ENCODE measurements at regions not wholly inside any gene's neighbourhood (a gene's known extent, or its start where the extent isn't known, plus 50 kb on each side); places are given as distances from the start of the nearest gene placed in this dataset.
"Not testable (repeated sequence)": the region's sequence is repeated elsewhere in the genome, so short reads cannot be mapped to it uniquely, and the experiment has no call there.

DNA sequence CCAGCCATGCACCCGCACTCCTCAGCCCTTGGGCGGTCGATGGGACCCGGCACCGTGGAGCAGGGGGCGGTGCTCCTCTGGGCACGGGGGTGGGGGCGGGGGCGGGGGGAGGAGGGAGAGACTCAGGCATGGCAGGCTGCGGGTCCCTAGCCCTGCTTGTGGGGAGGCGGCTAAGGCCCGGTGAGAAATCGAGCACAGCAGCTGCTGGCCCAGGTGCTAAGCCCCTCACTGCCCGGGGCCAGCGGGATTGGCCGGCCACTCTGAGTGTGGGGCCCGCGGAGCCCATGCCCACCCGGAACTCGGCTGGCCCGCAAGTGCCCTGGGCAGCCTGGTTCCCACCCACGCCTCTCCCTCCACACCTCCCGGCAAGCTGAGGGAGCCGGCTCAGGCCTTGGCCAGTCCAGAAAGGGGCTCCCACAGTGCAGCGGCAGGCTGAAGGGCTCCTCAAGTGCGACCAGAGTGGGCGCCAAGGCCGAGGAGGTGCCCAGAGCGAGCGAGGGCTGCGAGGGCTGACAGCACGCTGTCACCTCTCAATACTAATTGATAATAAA is 611.7 kb upstream of the TBL1XR1 start:
- DNase-seq: not testable (repeated sequence)

DNA sequence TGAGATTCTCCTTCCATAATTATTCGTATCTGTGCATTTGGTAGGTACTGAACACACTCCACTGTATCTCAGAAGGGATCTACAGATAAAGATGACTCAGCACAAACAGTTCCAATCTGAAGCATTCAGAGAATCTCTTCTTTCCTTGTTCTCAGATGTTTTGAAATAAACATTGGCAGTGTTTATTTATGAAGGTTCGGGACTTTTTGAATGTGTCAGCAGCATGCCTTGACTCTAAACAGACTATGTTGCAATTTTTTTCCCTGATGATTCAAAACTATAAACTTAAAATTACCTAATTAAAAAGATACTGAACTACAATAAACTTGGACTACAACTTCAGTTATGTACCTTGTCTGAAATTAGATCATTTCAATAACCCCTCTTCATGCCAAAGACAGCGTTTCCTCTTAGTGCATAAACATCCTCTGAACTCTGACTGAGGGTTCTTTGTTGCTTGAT is 612.9 kb upstream of the TBL1XR1 start:
- peak in 2 of 3 donors; percentile 57 to 58 for DNase-seq

DNA sequence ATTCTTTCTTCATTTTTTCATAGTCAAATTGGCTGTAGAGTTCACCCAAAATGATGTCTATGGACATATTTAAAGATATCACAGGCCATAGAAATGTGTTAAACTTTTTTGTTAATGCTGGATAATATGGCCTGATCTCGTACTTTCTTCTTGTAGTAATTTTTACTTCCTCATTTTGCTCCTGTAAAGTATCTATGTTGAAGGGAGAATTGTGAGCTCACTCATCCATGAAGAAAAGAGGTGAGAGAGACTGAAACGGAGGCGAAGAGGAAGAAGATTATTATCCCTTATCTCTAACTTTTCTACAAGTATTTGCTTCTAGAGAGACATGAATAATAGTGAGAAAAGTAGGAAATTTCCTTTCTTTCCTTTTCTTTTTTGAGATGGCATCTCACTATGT is 613.8 kb upstream of the TBL1XR1 start:
- DNase-seq: no peak

DNA sequence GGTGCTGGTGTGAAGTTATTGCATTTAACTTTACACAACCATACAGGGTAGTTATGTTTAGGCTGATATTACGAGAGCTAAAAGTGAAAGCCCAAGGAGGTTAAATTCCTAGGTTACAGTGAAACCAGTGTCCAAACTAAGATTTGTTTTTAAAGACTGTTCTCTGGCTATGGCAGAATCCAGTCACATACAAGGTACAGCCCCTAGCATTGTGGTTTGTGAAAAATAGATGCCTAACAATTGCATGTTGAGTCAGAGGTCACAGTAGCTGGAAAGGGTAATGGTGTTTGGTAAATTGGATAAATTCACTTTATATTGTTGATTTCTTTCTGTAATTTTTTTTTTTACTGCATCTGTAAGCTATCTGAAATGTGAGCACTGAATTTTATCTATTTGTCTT is 614.6 kb upstream of the TBL1XR1 start:
- no peak for DNase-seq

DNA sequence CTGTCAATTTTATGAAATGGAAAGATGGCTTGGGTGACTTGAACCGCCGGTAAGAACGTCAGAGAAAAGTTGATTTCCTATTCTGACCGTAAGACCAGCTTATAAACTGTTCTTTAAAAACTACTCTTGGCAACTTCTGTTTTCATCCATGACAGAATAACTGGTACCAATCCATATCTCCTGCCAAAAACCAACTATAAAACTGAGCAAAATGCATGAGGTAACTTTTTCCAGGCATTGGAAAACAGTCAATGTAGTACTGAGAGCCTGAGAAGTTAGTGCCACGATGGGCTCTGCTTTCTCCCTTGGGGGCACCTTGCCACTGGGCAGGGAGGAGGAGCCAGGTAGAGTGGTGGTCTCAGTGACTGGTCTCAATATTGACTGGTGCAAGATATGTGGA is 615.2 kb upstream of the TBL1XR1 start:
- no peak for DNase-seq

DNA sequence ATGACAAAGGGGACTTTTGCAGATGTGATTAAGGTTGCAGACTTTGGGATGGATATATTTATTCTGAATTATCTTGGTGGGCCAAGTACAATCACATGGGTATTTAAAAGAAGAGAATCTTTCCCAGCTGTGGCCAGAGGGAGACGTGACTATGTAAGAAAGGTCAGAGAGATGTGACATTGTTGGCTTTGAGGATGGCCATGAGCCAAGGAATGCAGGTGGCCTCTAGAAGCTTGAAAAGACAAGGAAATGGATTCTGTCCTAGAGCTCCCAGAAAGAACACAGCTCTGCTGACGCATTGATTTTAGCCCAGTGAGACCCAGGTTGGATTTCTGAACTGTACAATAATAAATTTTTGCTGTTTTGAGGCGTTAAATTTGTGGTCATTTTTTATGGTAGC is 616.0 kb upstream of the TBL1XR1 start:
- DNase-seq: peak; percentile 56 to 92 (median 75)

DNA sequence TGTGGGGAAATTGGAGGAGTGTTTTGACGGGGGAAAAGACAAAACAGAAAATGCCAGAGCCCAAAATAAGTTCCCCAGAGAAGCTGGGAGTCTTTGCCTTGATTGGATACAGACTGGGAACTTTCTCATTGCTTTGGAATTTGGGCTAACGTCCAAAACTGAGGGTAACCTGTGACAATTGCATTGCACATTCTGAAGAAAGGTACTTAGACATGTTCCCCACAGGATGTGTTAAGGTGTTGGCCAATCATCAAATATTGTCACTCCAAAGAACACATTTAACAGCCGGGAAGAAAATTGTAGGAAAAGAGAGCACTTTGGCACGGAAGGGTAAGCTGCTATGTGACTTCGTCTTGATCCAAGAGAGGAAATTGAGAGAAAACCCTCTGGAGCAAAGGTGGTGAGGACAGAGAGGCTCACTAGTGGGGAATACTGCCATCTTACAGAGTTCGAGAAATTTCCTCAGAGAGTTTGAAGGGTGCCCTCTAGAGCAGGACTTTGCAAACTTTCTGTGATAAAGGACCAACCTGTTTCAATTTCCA is 619.5 kb upstream of the TBL1XR1 start:
- peak in 2 of 3 donors; percentile 63 to 74 for DNase-seq

DNA sequence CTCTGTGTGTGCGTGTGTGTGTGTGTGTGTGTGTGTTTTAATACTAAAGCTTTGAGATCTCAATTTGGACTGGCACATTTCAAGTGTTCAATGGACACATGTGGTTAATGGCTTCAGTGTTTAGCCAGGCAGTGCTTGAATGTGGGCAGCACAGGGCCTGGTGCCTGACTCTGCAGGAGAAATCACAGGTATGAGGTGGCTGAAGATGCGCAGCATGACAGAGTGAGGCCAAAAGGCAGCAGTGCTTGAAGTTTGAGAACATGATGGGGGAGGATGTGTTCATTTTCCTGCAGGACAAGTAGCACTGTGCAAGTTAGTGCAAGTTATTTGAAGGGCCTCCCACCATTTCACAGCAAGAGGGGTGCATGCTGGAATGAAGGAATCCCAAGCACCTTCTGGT is 620.5 kb upstream of the TBL1XR1 start:
- DNase-seq: no peak

DNA sequence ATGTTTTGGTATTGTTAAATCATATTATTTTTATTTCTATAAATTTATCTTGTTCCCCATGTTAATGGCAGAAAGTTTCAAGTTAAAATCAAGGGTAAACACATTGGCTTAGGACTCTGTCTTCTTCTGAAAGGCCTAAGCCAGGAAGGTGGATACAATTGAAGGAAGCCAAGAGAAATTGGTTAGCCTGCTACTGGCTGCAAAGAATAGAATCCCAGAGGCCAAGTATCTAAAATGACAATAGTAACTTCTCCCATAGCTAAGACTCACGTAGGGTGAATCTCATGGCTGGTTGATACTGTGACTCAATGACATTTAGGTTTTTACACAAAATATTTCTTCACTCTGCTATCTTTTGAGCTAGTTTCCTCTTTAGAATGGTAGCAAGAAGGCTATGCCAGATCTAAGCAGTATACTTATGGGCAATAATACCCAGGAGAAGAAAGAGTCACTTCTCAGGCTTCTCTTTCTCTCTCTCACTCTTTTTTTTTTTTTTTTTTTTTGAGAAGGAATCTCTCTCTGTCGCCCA is 621.5 kb upstream of the TBL1XR1 start:
- DNase-seq: no peak

DNA sequence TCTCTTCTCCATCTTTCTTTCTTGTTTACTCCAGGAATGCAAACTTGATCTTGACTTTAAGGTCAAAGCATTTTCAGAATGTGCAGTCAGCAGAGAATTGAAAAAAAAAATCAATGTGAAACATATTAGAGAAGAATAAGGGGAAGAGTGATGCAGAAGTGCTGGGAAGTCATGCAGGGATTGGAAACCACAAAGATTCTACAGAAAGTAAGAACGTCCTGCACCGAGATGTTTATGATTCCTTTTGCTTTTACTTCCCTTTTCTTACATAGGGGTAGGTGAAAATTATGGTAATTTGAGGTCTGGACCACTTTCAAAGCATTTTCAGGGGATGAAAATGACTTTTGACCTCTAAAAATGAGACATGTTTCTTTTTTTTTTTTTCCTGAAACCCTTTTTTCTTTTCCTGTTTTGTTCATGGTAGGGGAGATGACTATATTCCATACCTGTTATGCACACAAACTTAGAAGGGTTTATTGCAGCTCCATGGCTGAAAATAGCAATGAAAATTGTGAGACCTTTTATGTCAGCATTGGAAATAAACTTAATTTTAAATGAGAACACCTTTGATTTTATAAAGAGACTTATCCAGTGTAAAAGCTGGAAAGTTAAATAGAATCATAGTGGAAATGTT is 623.5 kb upstream of the TBL1XR1 start:
- DNase-seq: peak in 1 of 3 donors; percentile 38

DNA sequence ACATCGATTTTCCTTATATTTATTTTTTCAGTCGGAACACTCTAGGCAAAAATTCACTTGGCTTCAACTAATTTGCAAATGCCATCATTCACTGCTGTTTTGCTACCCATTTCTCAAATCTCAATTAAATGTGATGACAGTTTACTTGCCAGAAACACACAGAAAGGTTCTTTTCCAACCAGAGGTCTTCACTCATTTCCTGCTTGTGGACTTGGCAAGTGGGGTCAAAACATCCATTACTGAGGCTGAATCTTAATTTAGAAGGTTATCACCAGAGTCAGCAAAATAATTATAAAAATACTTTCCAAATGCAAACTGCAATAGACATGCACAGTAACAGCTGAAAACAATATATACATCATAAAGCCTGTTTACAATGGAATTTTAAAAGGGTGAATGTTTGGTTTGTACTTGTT is 625.4 kb upstream of the TBL1XR1 start:
- peak in 2 of 3 donors; percentile 55 to 66 for DNase-seq

DNA sequence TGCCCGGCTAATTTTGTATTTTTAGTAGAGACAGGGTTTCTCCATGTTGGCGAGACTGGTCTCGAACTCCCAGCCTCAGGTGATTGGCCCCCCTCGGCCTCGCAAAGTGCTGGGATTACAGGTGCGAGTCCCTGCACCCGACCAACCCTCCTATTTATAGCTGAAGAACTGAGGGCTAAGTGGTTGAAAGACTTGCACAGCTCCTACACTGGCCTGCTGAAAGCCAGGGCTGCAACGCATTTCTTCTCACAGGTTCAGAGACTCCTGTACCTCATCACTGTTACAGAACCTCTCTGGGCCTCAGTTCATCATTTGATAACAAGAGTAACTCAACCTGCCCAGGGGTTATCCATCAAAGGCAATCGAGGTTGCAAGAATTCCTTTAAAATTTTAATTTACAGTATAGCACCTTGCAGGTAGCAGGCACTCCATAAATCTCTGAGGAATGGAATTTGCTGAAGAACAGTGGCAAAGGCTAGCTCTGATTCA is 626.5 kb upstream of the TBL1XR1 start:
- DNase-seq: no peak

DNA sequence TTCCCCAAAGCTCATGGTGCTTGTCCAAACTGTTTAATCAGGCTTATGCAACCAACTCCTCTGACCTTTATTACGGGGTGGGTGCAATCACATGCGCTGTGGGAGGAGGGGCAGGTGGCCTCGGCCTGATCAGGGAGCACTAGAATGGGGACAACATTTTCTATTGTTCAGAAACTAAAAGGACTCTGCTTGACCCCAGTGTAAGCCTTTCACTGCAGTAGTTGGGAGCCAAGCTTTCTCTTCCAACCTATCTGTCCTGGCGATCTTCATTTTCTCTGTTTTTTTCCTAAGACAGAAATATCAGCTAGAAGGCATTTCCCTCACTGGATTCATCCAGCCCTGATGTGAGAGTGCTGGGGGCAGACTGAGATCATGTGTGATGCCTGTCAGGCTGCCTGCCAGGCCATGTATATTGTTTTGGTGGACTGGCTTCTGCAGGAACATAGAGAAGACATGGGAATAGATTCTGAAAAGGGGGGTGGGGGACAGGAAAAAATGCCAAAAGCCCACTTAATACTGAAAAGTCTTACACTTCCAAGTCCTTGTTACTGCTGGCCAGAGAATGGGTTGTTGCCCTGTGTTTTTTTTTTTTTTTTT is 627.0 kb upstream of the TBL1XR1 start:
- DNase-seq: peak in 1 of 3 donors; percentile 72

DNA sequence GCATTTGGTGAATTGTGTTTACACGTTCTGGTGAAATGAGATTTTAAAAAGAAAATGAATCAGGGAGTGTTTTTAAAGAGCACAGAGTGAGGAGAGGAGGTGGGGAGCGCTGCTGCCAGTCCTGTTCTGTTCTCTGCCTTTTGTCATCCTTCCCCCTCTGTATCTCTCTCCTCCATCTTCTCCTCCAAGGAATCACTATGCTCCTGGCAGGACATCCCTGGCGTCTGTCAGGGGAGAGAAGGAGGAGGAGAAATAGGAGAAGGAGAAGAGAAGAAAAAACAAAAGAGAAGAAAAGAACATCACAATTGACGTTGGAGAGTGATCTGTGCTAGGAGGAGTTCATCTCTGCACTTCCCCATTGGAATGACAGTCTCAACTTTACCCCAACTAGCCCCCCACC is 627.6 kb upstream of the TBL1XR1 start:
- DNase-seq: no peak

DNA sequence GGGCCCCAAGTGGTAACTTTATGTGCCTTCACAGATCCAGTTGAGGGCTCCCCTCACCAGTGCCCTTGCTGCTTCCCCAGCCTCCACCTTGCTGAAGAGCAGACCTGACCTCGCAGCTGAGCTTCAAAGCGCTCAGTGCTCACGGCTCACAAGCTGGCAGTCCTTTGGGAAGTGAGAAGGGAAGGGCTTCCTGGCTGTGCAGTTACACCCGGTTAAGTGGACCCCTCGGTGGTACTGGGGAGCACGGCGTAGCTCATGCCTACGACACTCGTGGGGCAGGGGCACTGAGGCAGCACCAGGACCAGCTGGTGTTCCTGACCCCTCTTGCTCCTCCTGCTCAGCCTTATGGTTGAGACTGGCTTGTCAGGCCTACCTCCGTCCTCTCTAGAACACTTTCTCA is 629.0 kb upstream of the TBL1XR1 start:
- DNase-seq: no peak

DNA sequence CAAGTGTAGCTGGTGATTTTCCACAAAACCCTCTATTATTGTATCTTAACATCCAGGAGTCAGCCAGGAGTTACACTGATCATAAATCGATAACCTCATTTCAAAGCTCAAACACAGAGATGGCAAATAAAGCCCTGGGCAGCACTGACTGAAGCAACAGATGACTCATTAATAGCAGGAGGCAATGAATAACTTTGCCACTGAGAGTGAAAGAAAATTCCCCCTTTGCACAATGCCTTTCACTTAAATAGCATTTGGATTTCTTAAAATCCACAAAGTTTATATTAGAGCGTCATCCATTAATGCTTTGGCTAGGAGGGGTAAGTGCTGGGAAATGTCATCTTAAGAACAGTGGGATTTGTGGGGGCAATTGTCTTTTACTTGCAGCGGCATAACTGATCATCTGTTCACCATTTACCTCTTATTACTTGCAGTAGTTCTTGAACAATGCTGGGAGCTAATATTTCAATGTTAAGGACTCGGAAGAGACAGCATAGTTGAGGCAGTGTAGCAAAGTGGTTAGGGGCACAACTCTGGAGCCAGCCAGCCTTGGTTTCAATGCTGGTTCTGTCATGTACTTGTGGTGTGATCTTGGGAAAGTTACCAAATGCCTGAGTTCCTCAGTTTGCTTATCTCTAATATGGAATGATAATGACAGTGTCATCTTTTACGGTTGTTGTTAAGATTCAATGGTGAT is 630.4 kb upstream of the TBL1XR1 start:
- peak in 1 of 3 donors; percentile 54 for DNase-seq

DNA sequence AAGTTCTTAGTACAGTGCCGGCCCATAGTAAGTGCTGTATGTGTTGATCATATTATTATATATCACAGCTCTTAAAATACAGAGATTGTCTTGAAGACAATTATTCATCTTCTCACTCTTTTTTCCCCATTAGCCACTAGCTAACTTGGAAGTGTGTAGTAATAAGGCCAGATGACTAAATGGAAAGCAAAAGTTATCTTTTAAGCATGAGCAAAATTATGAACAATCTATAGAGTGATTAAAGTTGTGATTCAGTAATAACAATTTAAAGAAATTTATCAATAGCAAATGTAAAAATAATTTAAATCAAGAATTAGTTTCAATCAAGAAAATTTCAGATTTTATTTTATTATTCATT is 630.9 kb upstream of the TBL1XR1 start:
- DNase-seq: no peak

DNA sequence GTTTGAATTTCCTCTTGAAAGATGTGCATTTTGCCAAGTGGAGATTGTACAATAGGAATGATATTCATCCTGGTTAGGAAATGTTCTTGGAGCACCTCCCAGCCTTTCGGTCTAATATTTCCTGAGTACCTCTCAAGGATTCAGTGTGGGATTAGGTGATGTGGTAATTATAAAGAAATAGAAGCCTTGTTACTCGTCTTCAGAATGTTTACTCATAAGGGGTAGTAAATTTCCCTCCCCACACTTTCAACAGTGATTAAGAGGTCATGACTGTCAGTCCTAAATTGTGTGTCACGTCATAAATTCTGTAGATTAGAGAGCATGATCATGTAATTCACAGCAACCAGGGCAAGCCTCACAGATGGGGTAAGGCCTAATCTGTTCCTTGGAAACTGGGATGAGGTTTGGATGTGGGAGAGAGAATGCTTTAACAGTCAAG is 633.1 kb upstream of the TBL1XR1 start:
- peak in 2 of 3 donors; percentile 65 to 87 for DNase-seq

DNA sequence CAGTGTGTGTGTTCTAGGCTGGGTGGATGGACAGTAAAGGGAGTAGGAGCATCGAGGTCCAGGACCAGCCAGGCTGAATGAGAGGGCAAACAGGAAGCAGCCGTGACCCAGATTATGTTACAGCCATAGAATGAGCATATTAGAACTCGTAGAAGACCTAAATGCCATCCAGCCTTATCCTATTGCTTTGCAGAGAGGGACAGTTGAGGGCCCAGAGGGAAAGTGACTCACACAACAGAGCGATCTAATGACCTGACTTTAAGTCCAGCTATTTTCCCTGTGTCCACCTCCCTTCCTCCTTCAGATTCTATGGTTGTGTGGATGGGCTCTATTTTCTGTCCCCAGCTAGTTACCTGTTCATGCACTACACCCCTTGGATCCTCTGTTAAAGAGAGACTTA is 634.1 kb upstream of the TBL1XR1 start:
- no peak for DNase-seq

DNA sequence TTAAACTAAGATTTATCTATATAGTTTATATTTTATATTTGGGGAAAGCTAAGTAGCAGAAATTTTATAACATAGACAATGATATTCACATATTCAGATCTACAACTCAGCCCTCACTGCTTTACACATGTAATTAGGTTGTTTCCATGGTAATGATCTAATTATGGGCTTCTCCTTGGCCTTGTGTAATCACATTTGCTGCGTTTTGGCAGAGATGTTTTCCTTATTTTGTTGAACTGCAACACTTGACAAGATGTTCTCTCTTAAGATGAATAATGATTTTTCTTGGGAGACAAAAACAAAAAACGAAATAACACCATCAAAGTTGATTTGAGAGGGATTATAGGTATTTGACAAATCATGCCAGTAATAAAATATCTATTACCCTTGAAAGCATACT is 635.6 kb upstream of the TBL1XR1 start:
- DNase-seq: peak in 1 of 3 donors; percentile 75

DNA sequence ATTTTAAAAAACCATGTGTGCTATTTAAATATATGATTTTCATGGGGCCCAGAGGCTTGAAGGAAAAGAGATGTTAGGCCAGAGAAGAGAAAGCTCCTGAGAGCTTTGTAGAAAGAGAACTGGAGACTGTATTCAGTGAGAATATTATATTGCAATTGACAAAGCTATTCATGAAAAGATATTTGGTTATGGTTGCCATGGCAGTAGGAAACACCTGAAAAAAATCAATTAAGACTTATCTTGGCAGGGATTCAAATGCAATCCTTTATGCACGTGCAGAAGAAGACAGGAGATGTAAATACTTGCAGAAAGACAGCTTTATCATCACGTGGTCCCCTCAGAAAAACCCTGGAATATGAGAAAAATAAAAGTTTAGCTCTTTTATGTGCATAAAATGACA is 636.0 kb upstream of the TBL1XR1 start:
- peak in 1 of 3 donors; percentile 82 for DNase-seq

DNA sequence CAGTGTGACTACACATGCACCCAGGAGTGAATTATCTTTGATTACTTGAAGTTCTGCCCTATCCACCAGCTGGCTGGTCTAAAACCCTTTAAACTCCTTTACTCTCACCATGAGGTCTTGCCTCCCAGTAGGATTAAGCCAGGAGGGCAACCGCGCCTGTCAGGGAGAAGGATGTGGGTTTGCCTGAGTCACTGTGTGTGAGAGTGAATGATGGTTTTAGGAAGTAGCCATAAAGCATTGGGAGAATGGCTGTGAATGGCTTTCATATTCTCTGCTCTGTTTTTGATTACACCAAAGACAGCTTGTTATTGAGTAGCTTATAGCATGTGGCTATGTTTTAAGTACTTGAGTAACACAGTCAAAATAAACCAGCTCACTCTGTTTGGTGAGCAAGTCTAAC is 637.7 kb upstream of the TBL1XR1 start:
- peak in 1 of 3 donors; percentile 92 for DNase-seq
